MCF 10A (cell line): ENCODE measurements at regions not wholly inside any gene's neighbourhood (a gene's known extent, or its start where the extent isn't known, plus 50 kb on each side); places are given as distances from the start of the nearest gene placed in this dataset.

Experiments used
- BruUV-seq: library from RNA; stranded (reverse); fragments of 400-500 nt; replicated peaks from 2 replicates; lab custom pipeline; 2021; lab: Mats Ljungman, UMichigan
- CTCF ChIA-PET: fragments of 300-600 bp; sonication (Branson Sonifier 250); formaldehyde crosslinking; extraction: SDS; loops from one replicate; lab custom pipeline; 2021; ENCODE audit warnings: antibody characterized with exemption, inconsistent platforms; lab: Yijun Ruan, JAX
- POLR2A ChIA-PET: fragments of 300-600, 350-650 bp; sonication (Branson Sonifier 250); formaldehyde crosslinking; extraction: SDS; loops from one replicate; lab custom pipeline; 2020; ENCODE audit warnings: antibody characterized with exemption, inconsistent platforms; lab: Yijun Ruan, JAX
- DNase-seq: peaks from one replicate; pipeline ENCODE4 v3.0.0-alpha.2; 2018; ENCODE audit not compliant: unreplicated experiment
- H3K27ac Mint-ChIP-seq: one replicate; pipeline ENCODE4 v1.8.0; 2022; ENCODE audit warnings: mild to moderate bottlenecking, low read depth, mixed read lengths; ENCODE audit not compliant: unreplicated experiment
- H3K27me3 Mint-ChIP-seq: one replicate; pipeline ENCODE4 v1.8.0; 2022; ENCODE audit warnings: mixed read lengths; ENCODE audit not compliant: insufficient read depth, unreplicated experiment
- H3K36me3 Mint-ChIP-seq: one replicate; pipeline ENCODE4 v1.8.0; 2022; ENCODE audit warnings: mild to moderate bottlenecking, moderate library complexity, mixed read lengths; ENCODE audit not compliant: insufficient read depth, unreplicated experiment
- H3K4me1 Mint-ChIP-seq: one replicate; pipeline ENCODE4 v1.8.0; 2022; ENCODE audit warnings: mixed read lengths; ENCODE audit not compliant: insufficient read depth, unreplicated experiment
- H3K4me3 Mint-ChIP-seq: one replicate; pipeline ENCODE4 v1.8.0; 2022; ENCODE audit warnings: mild to moderate bottlenecking, moderate library complexity, mixed read lengths; ENCODE audit not compliant: unreplicated experiment
- H3K9me3 Mint-ChIP-seq: one replicate; pipeline ENCODE4 v1.8.0; 2022; ENCODE audit warnings: mixed read lengths; ENCODE audit not compliant: unreplicated experiment
- CTCF ChIP-seq: fragments of 200-600 bp; IDR thresholded peaks from one replicate; pipeline ENCODE4 v1.8.0; 2022; ENCODE audit warnings: antibody characterized with exemption, mild to moderate bottlenecking; ENCODE audit not compliant: unreplicated experiment
- intact Hi-C: fragments of 100-400 bp; cut with micrococcal nuclease; formaldehyde crosslinking; loops from 2 replicates; pipeline ENCODE4 v1.14.1; 2022

GRCh38 chr12:19066475-19067001 lies 63.0 kb upstream of the PLEKHA5 start:
- intact Hi-C loops: no loop called here
- ChIA-PET CTCF (interaction anchor here (0.6 kb wide), 1 partner anchor 828 kb away, joined by 10 read pairs; no protein-coding TSS in a partner anchor), POLR2A (no interaction called here)
- H3K27ac Mint-ChIP-seq: no peak overlapping the region
- H3K4me3 Mint-ChIP-seq: no peak overlapping the region
- H3K27me3 Mint-ChIP-seq: no peaks in the 10 kb centered on the region
- TF ChIP-seq CTCF: no peak
- no peaks in the 10 kb centered on the region for H3K4me1 Mint-ChIP-seq
- no peaks in the 10 kb centered on the region for H3K36me3 Mint-ChIP-seq
- DNase-seq: no peak
- no peaks in the 10 kb centered on the region for H3K9me3 Mint-ChIP-seq
- BruUV-seq: no TSS peak

- Mint-ChIP-seq H3K4me3 (no peak overlapping the region), H3K27me3 (no peaks in the 10 kb centered on the region), H3K9me3 (no peaks in the 10 kb centered on the region), H3K4me1 (no peaks in the 10 kb centered on the region), H3K27ac (no peak overlapping the region), H3K36me3 (no peaks in the 10 kb centered on the region)
- no peak for TF ChIP-seq CTCF
- intact Hi-C loops: no loop called here
- BruUV-seq: no TSS peak
- no peak for DNase-seq
- POLR2A ChIA-PET: interaction anchor here (0.9 to 1.2 kb wide), 2 partner anchors 9 to 118 kb away, joined by 3 read pairs; no protein-coding TSS in a partner anchor
- CTCF ChIA-PET: no interaction called here
These were observed 61.4 kb upstream of the PLEKHA5 start for GRCh38 chr12:19068137-19068536.

- Mint-ChIP-seq H3K27me3 (no peaks in the 10 kb centered on the region), H3K27ac (no peak overlapping the region), H3K36me3 (no peaks in the 10 kb centered on the region), H3K4me3 (no peak overlapping the region), H3K9me3 (no peaks in the 10 kb centered on the region), H3K4me1 (no peaks in the 10 kb centered on the region)
- ChIA-PET POLR2A (interaction anchor here (0.7 kb wide), 1 partner anchor 66 kb away, joined by 3 read pairs; no protein-coding TSS in a partner anchor), CTCF (interaction anchor here (0.7 to 1.0 kb wide), 2 partner anchors 68 to 348 kb away, joined by 3 to 4 read pairs; no protein-coding TSS in a partner anchor)
- intact Hi-C loops: no loop called here
- TF ChIP-seq CTCF: no peak
- BruUV-seq: no TSS peak
- DNase-seq: no peak
These were observed 59.2 kb upstream of the PLEKHA5 start for GRCh38 chr12:19070341-19070740.

- intact Hi-C loops: no loop called here
- no peak for DNase-seq
These were observed 54.8 kb upstream of the PLEKHA5 start for GRCh38 chr12:19074700-19075099.

More at GRCh38 chr12:19074700-19075099, 54.8 kb upstream of the PLEKHA5 start:
- CTCF ChIA-PET: interaction anchor here (0.7 to 1.2 kb wide), 2 partner anchors 13 to 397 kb away, joined by 4 read pairs; no protein-coding TSS in a partner anchor
- Mint-ChIP-seq H3K27me3 (no peaks in the 10 kb centered on the region), H3K27ac (no peak overlapping the region), H3K4me1 (no peaks in the 10 kb centered on the region), H3K4me3 (no peak overlapping the region), H3K36me3 (no peaks in the 10 kb centered on the region), H3K9me3 (no peaks in the 10 kb centered on the region)
- BruUV-seq: no TSS peak
- TF ChIP-seq CTCF: no peak
- POLR2A ChIA-PET: interaction anchor here (0.7 to 1.4 kb wide), 3 partner anchors 9 to 22 kb away, joined by 4 to 5 read pairs (median 4); no protein-coding TSS in a partner anchor
